Peyer's patch (tissue), 4 donors: ENCODE measurements at regions not wholly inside any gene's neighbourhood (a gene's known extent, or its start where the extent isn't known, plus 50 kb on each side); places are given as distances from the start of the nearest gene placed in this dataset.

Source experiments
- CTCF ChIP-seq, 6 experiments: fragments of 450-650 bp in 4 of 6; fragments of 200-600 bp in 2 of 6; sonication (generic) in 1 of 6; IDR thresholded peaks; one replicate each; pipeline ENCODE4 v1.5.1; 2017 to 2019; ENCODE audit warnings: antibody characterized with exemption in 6 of 6, mild to moderate bottlenecking in 3 of 6, moderate library complexity in 1 of 6
- POLR2A ChIP-seq, 2 donors: fragments of 450-650 bp; IDR thresholded peaks; one replicate each; pipeline ENCODE4 v1.5.1; 2017; ENCODE audit warnings: antibody characterized with exemption in 2 of 2, mild to moderate bottlenecking in 2 of 2, moderate library complexity in 2 of 2

- no peak for TF ChIP-seq CTCF (IDR thresholded peaks at IDR 0.05)
- no peak for TF ChIP-seq POLR2A (IDR thresholded peaks at IDR 0.05)
Observed at GRCh38 chr2:207469451-207469850, 60.3 kb upstream of the CREB1 start.
